Activated CD4-positive, CD25-positive, alpha-beta regulatory T cell treated with anti-CD3 and anti-CD28 coated beads, Interleukin-2, amount 50 U/mL, for 16 hours (primary cell): ENCODE measurements at regions not wholly inside any gene's neighbourhood (a gene's known extent, or its start where the extent isn't known, plus 50 kb on each side); places are given as distances from the start of the nearest gene placed in this dataset.

Experiments
- DNase-seq: peaks from one replicate; pipeline ENCODE4 v3.0.0-alpha.2; 2020; ENCODE audit warnings: low read depth, low spot score

DNA sequence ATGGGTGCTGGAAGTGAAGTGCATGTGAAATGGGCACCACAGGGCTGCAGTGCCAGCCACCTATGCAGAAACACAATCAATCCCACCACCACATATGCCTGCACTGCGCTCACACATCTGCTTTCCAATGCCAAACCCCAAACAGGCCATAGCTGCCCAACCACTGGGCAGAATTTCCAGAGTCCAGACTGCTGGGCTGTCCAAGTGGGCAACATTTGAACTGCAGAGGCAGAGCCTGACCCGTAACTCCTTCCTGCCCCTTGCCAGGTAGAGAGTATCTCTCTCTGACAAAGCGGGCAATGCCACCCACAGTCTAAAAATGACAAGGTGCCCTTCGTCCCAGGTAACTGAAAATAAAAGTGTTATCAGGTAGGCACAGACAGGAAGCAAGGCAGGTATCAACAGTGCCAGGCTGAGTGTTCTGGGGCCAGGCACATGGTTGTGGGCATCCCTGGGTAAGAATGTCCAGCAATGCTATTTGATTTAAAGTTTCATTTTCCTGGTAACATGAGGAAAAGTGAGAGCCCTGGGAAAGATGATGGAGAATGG lies 79.5 kb downstream of the FOXA2 start:
- DNase-seq: no peak

- DNase-seq: no peak
Measured at GRCh38 chr20:22503577-22503976, 80.8 kb downstream of the FOXA2 start.

GRCh38 chr20:22502731-22503191 lies 81.6 kb downstream of the FOXA2 start:
- DNase-seq: no peak

DNA sequence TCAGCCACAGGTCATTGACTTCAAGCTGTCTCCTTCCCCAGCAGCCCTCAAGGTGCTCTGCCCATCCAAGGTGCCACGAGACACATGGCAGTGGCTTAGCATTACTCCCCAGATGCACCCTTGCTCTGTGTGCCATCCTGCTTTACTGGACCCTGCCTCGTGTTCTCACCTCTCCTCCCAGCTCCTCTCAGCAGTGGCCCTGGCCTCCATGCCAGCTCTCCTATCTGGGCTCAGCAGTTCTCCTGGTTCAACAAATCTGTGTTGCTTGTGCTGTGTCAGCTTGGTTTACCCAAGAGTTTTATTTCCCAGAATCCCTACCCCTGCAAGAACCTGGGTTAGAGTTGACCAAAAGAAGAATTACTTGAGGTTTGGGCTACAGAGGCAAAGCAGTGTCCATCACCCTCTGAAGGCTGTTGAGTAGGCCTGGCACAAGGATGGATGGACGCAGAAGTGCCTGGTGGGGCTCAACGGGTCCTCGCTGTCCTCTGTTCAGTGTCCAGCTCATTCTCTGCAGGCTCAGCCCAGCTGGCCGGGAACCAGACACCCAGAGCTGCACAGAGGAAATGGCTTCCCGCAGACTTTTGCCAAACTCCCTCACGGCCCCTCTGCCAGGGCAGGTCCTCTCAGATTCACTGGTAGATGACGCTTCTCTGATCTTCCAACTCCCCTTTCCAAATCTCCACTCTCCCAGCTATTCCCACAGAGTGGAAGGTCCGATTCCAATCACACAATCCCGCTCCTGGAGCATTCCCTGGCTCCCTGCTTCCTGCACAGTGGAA lies 82.6 kb downstream of the FOXA2 start:
- DNase-seq: no peak

DNA sequence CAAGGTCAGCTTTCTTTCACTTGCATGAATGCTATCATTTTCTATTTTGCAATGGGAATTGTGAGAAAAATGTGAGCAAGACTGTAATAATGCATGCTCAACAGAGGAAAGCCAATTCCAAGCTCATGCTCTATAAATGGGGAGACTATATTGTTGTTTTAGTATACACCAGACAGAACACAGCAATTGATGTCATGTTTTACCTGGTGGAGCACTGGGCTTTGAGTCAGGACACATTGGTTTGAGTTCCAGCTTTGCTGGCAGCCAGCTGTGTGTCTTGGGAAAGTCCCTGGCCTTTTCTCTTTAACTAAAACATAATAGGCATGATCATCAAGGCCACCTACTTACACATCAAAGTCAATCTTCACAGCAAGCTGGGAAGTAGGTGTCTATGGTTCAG lies 83.3 kb downstream of the FOXA2 start:
- no peak for DNase-seq

DNA sequence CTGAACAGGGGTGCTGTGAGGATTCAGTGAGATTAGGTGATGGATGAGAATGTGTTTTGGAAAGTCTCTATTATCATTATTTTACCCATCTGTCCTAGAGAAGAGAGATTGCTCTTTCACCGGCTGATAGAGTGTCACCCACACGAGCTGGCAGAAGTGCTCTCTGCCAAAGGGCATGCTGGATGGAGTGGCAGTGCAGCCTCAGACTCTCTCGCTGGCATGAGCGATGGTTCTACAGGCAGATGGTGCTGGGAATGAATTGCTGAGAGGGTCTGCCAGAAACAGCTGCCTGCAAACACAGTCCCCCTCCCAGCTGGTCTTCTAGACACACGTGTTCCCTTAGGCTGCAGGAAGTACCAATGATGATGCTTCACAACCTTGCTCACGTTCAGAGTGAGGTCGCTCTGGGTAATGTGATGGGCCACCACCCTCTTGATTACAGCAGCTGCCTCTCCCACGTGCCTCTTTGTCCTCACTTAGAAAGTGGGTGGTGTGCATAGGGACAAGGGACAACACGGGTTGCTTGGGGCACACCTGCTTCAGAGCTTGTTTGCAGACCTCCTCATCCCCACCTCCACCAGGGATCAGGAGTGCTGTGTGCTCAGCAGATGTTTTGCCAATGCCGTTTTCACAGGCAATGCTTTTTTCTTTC lies 84.7 kb downstream of the FOXA2 start:
- no peak for DNase-seq

- DNase-seq: no peak
Measured at GRCh38 chr20:22496817-22497216, 87.6 kb downstream of the FOXA2 start.

DNA sequence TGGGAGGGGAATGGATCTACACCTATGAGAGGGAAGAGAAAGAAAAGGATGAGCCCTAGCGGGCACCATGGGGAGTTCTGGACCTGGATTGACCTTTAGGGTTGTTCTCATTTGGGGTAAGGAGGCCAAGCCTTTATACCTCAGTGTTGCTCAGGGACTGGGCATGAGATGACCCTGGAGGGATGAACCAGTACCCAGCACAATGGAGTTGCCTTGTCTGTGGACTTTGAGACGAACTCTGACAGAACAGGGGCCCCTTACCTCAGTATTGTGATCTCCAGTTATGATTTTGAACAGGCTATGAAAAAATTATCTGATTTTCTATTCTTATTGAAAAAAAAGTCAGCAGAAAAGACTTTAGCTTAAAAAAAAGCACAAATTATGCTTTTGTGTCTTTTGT lies 88.6 kb downstream of the FOXA2 start:
- DNase-seq: no peak

DNA sequence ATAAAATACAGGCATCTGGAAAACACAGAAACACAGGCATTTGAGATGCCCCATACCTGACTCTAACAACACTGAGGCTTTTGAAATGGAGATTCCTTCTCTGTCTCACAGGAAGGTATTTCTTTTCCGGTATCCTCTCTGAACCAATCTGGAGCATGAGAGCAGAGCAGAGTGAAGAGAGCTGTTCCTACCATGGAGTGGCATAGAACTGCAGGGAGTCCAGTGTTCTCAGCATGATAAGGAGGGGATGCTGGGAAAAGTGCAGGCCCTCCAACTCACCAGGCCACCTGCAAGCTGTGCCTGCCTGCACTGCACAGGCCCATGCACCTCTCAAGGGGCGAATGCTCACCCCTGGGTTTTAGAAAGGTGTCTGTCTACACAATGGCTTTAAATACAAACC lies 89.2 kb downstream of the FOXA2 start:
- no peak for DNase-seq

DNA sequence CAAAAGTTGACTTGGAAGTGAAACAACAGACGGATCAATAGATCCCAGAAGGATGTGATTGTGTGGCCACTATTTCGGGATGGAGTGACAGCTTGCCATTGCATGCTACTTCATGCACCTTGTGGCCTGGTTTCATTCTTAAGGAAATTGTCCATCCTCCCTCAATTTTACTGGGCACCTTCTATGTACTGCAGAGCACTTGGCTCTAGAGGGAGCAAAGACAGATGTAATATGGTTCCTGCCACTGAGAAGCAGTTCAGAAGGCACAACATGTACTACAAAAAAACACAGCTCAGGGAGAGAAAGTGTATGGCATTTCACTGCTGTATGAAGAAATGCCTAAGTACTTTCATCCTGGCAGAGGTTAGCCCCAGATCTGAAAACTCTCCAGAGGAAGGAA lies 91.9 kb downstream of the FOXA2 start:
- no peak for DNase-seq

GRCh38 chr20:22491194-22491505 lies 93.2 kb downstream of the FOXA2 start:
- no peak for DNase-seq

DNA sequence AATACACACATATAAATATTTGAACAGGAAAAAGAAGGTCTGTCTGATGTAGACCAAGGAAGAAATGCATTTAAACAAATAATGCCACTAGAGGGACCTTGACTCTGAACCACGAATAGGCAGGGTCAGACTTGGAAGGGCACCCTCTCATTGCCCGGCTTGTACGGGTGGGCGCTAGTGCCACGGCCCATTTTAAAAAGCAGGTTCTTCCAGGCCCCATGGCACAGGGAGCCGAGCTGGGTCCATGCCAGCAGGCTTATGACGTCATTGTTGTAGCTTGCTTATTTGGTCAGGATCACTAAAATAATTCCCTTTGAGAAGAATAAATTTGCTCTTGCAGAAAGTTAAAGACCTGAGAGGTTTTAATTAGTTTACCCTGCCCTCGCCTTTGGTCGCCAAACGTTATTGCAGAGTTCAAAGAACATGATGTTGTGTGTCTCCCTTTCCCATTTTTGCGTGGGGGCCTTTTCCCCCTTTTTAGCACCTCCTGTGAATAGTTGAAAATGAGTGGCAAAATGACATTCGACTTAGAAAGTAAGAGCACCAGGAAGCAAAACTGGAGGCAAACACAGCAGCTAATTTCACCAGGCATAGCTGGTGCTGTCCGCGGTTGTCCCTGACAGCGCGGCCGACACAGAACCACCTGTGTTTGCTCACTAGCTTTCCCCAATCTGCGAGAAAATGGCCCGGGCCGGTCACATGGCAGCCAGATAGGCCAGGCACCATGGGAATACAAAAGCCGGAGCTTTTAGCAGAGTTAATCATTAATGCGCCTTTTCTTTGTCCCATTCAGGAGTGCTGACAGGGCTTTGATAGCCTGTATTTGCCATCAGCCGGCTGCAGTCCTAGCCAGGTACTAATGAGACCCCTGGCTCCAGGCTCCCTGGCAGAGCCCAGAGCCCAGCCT lies 93.8 kb downstream of the FOXA2 start:
- DNase-seq: no peak

GRCh38 chr20:22489626-22490286 lies 94.6 kb downstream of the FOXA2 start:
- DNase-seq: no peak

GRCh38 chr20:22480336-22480735 lies 104.0 kb downstream of the FOXA2 start:
- DNase-seq: no peak

DNA sequence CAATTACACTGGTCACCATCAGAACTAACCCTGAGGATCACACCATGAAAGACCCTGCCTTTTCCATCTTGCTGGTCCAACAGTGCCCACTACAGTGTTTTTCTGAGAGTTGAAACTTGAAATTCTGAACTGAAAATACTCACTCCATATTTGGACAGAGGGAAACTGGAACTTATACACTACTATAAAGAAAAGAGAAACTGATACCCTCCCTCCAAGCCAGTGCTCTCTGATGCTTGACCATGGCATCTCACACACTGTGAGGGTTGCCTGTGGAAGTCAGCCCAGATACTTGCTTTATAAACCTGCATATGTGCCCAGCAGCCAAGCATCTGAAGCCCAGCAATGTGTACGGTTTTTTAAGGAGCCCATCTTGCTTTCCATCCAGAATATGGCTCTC lies 108.7 kb downstream of the FOXA2 start:
- no peak for DNase-seq

- no peak for DNase-seq
Measured at GRCh38 chr20:22474224-22474623, 110.1 kb downstream of the FOXA2 start.

DNA sequence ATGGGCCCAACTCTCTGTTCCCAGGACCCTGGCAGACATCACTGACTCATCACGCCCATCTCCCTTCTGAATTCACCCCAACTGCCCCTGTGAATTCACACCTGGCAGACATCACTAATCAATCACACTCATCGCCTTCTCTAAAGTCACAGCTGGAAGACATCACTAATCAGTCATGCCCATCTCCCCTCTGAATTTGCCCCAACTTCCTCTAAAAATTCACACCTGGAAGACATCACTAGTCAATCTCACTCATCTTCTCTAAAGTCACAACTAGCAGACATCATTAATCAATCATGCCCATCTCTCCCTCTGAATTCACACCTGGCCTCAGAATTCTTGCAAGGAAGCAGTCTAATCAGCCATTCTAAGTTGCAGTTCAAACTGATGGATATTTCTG lies 111.1 kb downstream of the FOXA2 start:
- DNase-seq: no peak

DNA sequence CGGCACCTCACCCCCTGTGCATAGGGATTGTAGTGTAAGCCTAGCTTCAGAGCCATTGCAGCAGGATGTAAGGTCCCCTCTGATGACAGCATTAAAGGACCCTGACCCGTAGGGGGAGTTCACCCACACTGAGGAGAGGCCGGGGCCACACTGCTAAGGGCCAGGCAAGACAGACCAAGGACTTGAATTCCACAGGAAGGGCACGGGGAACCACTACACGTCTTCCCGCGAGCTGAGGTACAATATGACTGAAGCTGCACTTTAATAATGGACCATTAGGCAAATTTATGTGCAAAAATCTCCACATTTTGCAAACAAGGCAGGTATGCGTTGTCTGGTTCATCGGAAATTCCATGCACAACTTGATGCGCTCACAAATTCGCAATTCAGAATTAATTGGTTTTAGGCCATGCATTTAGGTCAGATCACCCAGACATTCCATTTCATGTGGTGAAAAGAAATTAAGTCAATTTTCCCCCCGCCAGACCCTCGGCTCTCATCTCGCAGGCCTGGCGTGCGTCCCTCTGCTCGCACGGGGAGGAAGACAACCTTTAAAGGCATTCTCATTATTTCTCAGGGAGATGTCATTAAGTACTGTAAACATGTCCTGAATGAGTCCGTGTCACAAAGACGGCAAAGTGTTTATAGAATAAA lies 111.8 kb downstream of the FOXA2 start:
- no peak for DNase-seq

DNA sequence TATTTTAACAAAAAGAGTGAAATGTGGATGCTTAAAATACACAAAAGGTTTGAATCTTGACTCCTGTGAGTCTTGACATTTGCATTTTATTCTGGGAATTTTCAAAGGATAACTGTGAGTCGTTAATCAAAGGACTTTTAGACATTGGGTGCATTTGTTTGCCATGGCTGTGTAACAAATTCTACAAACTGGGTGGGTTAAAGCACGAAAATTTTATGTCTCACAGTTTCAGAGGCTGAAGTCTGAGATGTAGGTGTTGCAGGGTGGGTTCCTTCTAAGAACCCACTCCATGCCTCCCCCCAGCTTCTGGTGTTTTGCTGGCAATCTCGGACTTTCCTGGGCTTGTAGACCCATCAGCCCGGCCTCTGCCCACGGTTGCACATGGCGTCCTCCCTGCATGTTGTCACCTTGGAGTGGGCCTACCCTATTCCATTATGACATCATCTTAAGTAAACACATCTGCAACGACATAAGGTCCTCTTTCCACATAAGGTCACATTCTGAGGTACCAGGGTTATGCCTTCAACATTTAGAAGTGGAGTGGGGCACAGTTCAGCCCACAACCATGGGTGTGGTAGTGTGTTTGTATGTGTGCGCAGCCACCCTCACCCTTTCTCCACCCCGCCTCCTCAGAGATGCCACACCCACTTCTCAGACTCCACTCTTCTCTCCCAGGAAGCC lies 113.1 kb downstream of the FOXA2 start:
- no peak for DNase-seq

DNA sequence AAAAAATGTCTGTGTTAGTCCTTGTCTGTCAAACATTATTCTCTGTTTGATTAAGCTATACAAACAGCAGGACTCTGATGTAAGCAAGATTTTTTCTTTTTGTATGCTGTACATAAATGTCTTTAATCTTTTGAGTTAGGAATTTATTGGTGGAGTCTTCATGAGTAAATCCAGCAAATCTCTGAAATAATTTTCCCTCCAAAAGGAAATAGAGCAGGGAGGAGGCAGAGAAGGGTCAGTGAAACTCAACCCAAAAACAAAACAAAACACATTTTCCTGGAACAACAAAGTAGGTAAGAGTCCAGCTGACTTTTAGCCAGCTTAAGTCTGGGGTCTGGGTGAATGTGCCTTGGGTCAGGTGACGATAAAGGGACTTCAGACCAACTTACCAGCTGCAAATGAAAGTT lies 113.7 kb downstream of the FOXA2 start:
- DNase-seq: no peak
